GM12892 (cell line): ENCODE measurements at regions not wholly inside any gene's neighbourhood (a gene's known extent, or its start where the extent isn't known, plus 50 kb on each side); places are given as distances from the start of the nearest gene placed in this dataset.

Experiments
- POLR2A ChIP-seq: IDR thresholded peaks from 2 replicates; pipeline ENCODE4 v1.6.1; 2011; ENCODE audit warnings: low read depth, low read length, control low read depth
- POLR2AphosphoS5 ChIP-seq: IDR thresholded peaks from 2 replicates; pipeline ENCODE4 v1.6.1; 2011; ENCODE audit warnings: low read depth, low read length, control low read depth

DNA sequence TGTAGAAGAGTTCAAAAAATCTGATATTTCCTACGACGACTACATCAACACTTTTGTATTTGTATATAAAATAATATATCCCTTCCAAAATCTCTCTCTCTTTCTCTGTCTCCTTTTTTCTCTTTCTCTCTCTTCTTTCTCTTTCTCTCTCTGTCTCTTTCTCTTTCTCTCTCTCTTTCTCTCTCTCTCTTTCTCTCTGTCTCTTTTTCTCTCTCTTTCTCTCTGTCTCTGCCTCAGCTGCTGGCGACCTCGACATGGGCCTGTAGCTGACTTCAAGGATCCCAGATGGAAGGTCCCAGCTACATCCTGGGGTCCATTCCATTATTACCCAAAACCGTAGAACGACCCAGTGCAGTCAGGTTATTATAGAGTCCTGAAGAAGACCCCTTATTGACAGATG, 90.0 kb downstream of the CD24 start:
- TF ChIP-seq POLR2A (no peak), POLR2AphosphoS5 (no peak)
